D721Med (cell line): ENCODE measurements at regions not wholly inside any gene's neighbourhood (a gene's known extent, or its start where the extent isn't known, plus 50 kb on each side); places are given as distances from the start of the nearest gene placed in this dataset.
A peak's percentile ranks its signal among the peaks of the same experiment; 100 is the strongest.

Experiments
- DNase-seq: peaks from one replicate; pipeline ENCODE4 v3.0.0; 2011; ENCODE audit warnings: low spot score; ENCODE audit not compliant: insufficient read length
- FAIRE-seq: peaks from 2 replicates; lab custom pipeline; 2011; peaks lifted over from hg19 to GRCh38; lab: Jason Lieb, UNC
- CTCF ChIP-seq: IDR thresholded peaks from 2 replicates; pipeline ENCODE4 v1.5.1; 2012; ENCODE audit warnings: mild to moderate bottlenecking, control low read depth; ENCODE audit not compliant: insufficient read depth; ENCODE audit errors: missing control alignments

- DNase-seq (no peak), FAIRE-seq (no peak)
- TF ChIP-seq CTCF: no peak
Observed at GRCh38 chr1:222967466-222968240, 152.8 kb downstream of the DISP1 start.

GRCh38 chr1:222970040-222970439 is 155.2 kb downstream of the DISP1 start:
- no peak for TF ChIP-seq CTCF
- peak; percentile 91 for FAIRE-seq
- DNase-seq: no peak

- TF ChIP-seq CTCF: no peak
- DNase-seq (no peak), FAIRE-seq (no peak)
Observed at GRCh38 chr1:222970711-222971110, 155.9 kb downstream of the DISP1 start.

GRCh38 chr1:222971146-222971545 is 156.3 kb downstream of the DISP1 start:
- DNase-seq: no peak
- FAIRE-seq: no peak
- TF ChIP-seq CTCF: no peak

- FAIRE-seq: no peak
- no peak for DNase-seq
- no peak for TF ChIP-seq CTCF
Observed at GRCh38 chr1:222973561-222973960, 158.7 kb downstream of the DISP1 start.

- no peak for TF ChIP-seq CTCF
- FAIRE-seq (peak; percentile 11), DNase-seq (no peak)
Observed at GRCh38 chr1:222974496-222974895, 159.7 kb downstream of the DISP1 start.

- DNase-seq (no peak), FAIRE-seq (no peak)
- no peak for TF ChIP-seq CTCF
Observed at GRCh38 chr1:222975472-222976122, 160.8 kb downstream of the DISP1 start.
